Hypothalamus (tissue), 51 donors: ENCODE measurements at regions not wholly inside any gene's neighbourhood (a gene's known extent, or its start where the extent isn't known, plus 50 kb on each side); places are given as distances from the start of the nearest gene placed in this dataset.
"Not testable (repeated sequence)": the region's sequence is repeated elsewhere in the genome, so short reads cannot be mapped to it uniquely, and the experiment has no call there.

ENCODE experiments used
- DNase-seq, 51 donors: peaks; one replicate each; lab custom pipeline; 2025; lab: John Stamatoyannopoulos, UW

DNA sequence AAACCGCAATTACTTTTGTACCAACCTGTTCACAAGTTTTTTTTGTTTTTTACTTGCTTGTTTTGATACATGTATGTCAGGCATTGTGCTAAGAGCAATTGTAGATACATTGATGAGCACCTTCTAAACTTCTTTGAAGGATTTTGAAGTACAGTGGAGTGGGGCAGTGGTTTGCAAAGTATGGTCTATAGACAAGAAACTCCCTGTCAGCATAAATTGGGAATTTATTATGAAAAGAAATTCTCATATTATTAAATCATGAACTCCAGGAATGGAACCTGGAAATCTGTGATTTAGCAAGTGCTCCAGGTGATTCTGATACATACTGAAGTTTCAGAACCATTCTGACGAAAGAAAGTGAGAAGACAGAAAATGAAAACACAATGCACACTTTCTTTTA is 733.4 kb downstream of the C4orf33 start:
- no peak for DNase-seq

DNA sequence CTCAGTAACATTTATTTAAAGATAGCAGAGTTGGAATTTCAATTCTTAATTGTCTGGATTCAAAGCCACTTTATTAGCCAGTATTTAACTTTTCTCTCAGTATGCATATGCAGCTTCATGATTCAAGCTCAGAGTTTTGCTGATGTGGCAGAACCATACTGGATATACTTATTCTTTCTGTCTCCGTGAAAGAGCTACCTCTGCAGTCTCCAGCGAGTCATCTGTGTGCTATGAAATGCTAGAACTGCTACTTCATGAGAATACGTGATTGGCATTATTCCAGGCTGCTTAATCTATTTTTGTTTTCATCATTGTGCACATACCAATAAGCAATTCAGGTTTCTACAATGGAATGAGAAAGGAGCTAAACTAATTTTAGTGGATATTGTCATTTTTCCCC is 743.7 kb downstream of the C4orf33 start:
- no peak for DNase-seq

DNA sequence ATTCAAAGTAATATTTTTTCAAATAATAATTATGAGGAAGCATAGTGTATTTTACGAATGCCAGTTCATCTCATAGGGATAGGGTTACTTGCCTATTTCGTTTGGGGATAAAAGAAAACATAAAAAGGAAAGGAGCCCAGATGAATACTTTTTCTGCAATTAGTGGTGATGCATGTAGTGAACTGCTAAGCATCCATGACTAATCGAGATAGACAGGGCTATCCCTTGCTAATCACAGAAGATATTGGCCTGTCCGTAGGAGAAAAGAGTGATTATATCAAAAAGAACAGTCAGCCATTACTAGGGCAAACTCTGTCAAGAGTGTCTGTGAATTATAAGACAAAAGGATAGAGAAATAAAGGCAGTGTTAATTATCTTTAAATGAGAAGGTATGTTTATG is 746.1 kb downstream of the C4orf33 start:
- no peak for DNase-seq

DNA sequence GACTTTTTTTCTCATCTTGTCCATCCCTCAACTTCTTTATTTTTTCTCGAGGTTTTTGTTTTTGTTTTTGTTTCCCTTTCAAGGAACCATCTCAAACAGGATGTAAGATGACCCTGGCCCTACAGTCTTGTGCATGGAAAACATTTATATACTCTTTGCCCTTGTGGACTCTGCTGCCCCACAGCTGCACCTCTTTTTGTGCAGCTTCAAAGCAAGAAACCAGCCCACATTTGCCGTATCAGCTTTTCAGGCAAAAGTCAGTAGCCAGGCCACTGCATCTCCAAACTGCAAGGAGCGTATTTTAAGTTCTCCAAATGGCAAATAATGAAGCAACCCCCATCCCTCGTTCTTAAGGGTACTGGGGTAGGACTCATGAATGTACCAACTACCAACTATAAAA is 756.5 kb downstream of the C4orf33 start:
- no peak for DNase-seq

DNA sequence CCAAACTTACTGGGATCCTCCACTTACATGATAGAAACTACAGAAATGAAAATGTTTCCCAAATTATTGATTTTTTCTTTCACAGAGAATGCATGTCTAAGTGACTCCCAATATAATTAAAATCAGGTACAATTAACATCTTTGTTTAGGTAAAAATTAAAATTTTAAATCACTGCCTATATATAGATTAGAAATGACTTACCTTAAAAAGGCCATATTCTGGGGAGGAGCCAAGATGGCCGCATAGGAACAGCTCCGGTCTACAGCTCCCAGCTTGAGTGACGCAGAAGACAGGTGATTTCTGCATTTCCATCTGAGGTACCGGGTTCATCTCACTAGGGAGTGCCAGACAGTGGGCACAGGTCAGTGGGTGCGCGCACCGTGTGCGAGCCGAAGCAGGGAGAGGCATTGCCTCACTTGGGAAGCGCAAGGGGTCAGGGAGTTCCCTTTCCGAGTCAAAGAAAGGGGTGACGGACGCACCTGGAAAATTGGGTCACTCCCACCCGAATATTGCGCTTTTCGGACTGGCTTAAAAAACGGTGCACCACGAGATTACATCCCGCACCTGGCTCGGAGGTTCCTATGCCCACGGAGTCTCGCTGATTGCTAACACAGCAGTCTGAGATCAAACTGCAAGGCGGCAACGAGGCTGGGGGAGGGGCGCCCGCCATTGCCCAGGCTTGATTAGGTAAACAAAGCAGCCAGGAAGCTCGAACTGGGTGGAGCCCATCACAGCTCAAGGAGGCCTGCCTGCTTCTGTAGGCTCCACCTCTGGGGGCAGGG is 757.9 kb downstream of the C4orf33 start:
- not testable (repeated sequence) for DNase-seq

DNA sequence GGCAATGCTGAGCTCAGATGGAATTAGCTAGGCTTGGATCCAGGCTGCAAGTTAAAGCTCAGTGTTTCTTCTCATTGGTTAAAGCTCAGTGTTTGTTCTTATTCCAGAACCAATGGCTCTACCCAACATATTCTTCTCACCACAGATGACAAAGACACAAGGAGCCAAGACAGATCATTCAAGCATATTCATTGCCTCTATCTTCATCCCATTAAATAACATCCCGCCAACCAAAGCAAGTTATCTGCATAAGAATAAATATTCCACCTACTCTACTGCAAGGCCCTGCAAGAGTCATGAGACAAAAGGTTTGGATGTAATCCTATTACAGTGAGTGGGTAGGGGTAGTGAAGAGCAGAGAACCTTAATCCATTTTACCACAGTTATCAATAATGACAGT is 766.5 kb downstream of the C4orf33 start:
- no peak for DNase-seq

DNA sequence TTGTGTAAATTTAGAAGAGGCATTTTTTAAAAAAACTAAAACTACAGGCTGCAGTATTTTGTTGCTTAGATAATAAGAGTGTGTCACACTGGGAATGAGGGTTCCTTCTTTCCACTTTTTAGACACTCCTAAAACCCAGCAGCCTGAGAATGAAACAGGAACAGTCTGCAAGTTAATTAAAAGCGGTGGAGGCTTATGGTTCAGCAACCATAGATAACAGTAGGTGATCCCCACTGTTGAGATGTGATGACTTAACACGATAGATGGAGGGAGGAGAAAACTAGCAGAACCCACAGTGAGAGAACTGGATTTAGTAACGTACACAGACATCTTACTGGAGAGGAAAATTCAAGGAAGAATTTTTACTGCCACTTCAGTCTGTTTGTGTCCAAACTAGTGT is 767.3 kb downstream of the C4orf33 start:
- no peak for DNase-seq

DNA sequence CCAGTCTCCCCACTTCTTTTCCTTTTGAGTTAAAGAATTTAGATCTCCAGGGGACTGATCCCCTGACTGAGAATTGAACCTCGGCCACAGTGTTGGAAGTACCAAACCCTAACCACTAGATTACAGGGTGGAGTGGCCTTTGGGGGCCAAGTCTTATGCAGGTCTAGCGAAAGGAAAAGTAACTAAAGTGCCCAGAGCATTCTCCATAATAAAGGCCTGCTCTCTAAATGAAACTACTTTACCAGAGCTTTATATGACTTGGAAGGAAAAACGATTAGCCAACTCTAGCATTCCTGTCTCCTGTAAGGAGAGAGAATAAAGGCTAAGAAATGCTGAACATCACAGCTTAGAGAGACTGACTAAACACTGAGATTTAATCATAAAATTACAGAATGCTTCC is 788.0 kb downstream of the C4orf33 start:
- no peak for DNase-seq

DNA sequence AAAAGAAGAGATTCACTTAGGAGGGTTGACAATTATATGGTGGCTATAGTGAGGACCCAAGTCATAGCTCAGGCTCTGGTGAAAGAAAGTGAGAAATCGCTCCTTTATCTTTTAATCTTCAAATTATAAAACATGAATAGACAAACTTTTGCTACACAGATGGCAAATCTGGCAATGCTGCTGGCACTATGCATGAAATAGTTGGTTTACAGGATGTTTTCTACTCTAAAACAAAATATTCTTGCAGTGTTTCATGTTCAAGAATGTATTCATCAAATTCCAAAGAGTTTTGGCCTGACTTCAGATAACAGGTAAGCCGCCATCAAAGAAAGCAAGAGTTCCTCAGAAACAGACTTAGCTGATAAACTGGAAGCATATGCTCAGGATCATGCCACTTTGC is 801.2 kb downstream of the C4orf33 start:
- no peak for DNase-seq

DNA sequence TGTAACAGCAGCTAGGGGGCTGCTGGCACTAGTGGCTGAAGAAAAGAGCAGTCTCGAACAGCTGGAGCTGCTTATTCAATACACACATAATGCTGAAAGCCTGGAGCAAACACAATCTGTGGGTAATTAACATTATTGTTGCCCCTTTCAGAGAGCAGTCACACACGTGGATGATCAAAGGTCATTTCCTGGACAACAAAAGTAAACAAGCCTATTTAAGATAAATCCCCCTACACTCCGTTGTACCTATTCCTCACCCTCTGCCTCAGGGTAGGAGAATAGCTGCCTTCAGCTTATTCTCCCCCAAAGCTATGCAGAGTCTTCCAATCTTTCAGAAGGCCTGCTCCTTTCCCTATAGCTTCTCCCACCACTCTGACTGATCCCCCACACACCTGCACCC is 803.9 kb downstream of the C4orf33 start:
- DNase-seq: no peak

DNA sequence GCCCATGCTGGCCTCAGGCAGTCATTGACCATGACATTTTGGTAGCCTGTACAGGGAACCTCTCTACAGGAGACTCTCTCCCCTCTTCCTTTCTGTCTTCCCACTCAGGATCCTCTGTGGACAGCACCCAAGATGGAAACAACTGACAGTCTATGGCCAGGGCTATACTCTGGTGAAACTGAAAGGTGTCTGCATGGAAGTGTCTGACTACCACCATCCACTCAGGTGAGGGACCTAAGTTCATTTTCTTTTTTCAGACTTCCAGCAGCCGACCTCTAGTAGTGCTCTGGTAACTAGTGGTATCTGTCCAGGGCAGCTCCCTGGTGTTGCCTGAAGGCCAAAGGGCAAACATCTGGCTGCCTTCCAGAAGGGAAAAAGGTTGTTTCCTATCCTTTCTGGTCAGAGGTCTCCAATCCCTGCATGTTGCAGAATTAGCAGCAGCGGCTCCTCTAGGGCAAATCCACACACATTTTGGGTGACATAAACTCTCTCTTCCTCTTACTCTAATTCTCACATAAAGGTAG is 804.5 kb downstream of the C4orf33 start:
- no peak for DNase-seq

DNA sequence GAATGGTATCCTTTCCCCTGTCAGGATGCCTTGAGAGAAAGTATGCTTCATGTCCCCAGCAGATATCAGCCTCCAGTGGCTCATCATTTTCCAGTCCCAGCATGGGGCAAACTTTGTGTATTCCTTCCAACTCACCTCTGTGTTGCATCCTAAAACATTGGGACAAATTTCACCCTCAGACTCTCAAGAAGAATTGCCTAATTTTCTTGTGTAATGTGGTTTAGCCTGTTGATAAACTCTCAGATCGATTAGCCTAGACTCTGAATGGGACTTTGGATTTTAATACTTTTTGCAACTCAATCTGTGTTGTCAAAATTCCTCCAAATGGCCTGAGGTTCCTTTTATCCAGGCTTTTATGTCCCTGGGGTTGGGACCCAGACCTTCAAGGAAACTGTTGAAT is 805.3 kb downstream of the C4orf33 start:
- DNase-seq: no peak

DNA sequence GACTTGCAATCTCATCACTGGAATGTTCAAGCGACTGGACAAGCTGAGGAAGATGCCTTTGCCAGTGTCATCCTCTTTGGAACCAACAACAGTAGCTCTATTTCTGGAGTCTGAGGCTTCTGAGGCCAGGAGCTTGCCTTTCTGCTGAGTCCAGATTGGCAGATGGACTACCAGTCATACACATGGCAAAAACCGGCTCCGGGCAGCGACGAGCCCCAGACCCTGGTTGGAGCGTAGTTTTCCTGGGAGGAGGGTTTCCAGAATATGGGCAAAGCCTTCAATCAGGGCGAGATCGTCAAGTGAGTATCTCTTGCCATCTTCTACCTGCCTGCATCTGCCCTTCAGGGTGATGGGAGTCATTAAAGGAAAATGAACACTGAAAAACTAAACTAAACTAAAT is 807.9 kb downstream of the C4orf33 start:
- no peak for DNase-seq

DNA sequence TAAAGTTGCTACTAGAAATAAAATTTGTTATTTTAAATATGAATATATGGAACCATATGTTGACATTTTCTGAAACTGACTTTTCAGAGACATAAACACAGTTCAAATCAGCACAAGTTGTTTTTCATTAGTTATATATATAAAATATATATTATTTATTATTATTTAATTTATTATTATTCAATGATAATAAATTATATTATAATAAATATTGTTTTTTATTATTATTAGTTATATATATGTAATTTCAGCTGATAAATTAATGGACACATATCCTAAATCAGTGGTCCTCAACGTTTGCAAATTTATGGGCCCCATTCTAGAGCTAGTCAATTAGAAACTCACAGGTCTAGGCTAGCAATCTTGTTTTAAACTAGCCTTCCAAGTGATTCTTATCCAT is 809.3 kb downstream of the C4orf33 start:
- no peak for DNase-seq

DNA sequence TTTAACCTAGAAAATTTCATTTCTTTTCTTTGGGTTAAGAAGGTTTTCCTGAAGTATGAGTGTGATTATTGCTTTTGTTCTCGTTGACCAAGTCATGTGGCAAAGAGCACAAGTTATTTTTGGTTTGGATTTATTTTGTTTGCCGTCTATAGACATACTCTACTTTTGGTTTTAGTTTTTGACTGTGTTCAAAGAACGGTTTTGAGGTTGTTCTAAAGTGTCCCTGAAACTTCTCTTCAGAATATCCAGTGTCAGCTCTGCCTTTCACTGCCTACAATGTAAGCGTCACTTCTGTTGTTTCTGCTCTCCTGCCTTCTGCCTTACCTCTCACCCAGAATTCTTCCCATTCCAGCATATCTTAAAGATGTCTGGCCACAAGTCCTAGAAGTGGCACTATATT is 812.2 kb downstream of the C4orf33 start:
- DNase-seq: no peak

DNA sequence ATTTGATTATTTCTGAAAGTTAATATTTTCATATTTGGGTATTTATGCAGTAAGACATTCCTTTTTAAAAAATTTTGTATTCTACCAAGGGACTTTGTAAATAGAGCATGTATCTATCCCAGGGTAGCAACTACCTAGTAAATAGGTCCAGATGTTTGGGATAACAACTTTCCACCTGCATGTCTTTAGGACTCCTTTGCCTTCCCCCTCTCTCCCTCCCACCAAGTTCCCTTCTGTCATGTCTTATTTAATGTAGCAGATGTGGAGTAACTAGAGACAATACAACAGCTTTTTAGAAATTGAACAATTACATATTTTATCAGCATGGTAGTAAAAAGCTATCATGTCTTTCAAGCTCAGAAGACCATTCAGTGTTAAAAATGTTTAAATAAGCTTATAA is 821.0 kb downstream of the C4orf33 start:
- DNase-seq: no peak

DNA sequence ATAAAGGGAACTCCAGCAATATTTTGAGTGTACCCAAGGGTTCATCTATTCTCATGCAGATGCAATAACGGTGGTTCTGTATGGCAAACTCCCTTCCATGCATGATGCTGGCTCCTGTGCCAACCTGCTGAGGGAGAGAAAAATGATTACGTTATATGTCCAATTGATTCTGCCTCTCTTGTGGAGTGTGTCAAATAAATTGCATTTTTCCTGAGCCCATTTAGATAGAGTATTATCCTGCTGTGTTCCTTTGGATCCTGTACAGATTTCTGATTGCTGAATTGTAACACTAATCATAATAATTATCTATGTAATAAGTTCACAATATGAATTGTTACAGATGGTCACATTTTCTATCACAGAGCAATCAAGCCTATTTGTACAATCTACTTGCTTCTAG is 821.7 kb downstream of the C4orf33 start:
- no peak for DNase-seq

DNA sequence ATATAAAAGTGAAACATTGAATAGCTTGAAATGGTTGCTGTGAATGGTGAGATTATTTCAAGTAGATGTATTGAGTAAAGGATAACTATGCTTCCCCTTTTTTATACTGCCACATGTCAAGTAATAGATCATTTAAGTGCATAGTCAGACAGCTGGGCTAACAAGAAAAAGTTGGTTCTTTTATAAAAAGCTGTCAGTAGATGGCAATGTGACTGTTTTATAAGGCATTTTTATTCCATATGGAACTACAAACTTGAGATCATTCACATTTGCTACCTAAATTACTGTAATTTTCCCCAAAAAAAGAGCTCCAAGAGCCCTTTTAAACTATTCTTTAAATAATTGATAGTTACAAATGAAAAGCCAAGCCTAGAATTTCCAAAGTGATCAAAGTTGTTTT is 831.0 kb downstream of the C4orf33 start:
- no peak for DNase-seq

DNA sequence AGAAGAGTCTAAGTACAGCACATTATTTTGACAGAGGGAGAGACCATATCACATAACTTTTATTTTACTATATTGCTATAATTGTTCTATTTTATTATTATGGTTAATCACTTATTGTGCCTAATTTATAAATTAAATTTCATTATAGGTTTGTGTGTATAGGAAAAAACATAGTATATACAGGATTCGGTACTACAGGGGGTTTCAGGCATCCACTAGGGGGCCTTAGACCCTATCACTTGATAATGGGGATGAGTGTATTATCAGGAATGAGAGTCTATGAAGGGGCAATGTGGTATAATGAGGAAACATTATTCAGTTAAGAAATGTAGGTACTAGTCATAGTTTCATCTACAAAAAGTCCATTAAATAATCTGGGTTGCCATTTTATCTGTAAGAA is 833.1 kb downstream of the C4orf33 start:
- no peak for DNase-seq

DNA sequence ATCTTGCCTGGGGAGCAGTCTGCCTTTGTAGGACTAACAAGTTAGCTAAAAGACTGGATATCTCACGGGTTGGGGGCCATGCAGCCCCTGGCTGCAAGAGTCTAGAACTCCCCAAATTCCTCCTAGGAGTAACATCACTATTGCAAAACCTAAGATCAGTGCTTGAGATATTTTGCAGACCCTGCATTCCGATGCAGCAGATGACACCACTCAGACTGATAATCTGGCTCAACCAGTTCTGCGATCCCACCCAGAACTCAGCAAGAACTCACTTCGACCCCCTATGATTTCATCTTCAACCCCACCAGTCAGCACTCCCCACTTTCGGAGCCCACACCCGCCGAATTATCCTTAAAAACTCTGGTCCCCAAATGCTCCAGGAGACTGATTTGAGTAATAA is 834.0 kb downstream of the C4orf33 start:
- DNase-seq: no peak

DNA sequence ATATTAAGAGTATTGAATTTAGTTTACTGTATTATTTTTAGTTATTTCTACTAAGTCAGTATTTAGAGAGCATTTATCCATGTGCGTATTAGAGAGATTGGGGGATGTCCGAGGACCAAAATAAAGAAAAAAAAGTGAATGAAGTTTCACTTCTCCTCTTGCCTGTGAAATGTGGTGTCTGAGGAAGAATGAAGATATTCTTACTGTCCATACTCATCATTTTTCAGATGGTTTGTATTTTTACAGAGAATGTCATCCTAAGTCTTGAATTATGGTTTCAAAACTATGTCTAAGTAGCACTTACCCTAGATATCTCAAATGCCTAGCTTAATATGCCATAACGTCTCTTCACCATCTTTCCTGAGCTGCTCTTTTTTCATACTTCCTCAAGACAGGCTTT is 854.3 kb downstream of the C4orf33 start:
- no peak for DNase-seq

DNA sequence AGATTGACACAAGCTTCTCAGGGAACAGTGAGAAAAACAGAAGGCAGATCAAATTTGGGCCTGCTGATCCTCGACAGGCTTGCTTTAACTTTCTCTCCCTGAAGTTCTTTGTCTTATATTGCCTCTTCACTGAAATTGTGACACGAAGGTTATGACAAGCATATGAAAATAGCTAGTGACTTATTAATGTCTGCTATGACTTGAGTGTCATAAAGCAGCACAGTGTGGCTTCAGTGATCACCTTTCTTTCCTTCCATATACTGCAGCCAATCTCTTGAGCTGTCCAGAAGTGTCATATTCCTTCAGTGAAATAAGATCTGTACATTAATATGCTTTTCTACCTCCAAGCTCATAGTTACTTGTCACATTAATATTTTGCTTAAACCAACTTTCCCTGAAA is 870.2 kb downstream of the C4orf33 start:
- DNase-seq: no peak

DNA sequence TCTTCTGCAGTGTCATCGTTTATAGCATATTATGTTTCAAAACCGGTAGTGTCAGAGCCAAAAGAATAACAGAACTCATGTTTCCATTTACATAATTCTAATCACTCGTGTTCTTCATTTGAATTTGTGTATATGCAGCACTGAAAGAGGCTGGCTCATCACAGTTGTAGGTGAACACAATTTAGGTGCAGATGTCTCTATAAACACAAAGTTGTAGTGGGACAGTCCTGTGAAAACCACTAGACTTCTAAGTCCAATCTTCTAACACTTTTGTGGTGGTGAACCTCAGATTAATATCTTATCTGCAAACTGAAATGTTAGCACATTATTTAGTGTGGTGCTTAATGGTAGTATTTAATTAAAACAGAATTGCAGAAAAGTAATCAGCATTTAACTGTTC is 872.4 kb downstream of the C4orf33 start:
- no peak for DNase-seq
